Lung (tissue), 11 donors: ENCODE measurements at regions not wholly inside any gene's neighbourhood (a gene's known extent, or its start where the extent isn't known, plus 50 kb on each side); places are given as distances from the start of the nearest gene placed in this dataset.

Experiments
- ATAC-seq: fragments of 200-7000 bp; cut with Tn5 transposase; one replicate; pipeline ENCODE4 v1.9.1; 2020; ENCODE audit warnings: moderate number of reproducible peaks; ENCODE audit not compliant: insufficient read depth, low FRiP score
- DNase-seq, 3 donors: peaks; one replicate each; pipeline ENCODE4 v3.0.0-alpha.2; 2013 to 2017
- H3K27ac ChIP-seq, 2 donors: one replicate each; pipeline ENCODE4 v1.5.1; 2013; ENCODE audit warnings: mild to moderate bottlenecking in 2 of 2, moderate library complexity in 2 of 2, control low read depth in 1 of 2, inconsistent platforms in 1 of 2, low read depth in 1 of 2, low read length in 1 of 2
- H3K27me3 ChIP-seq, 3 donors: one replicate each; pipeline ENCODE4 v1.5.1; 2013; ENCODE audit warnings: low read length in 2 of 3; ENCODE audit not compliant: control insufficient read depth in 3 of 3, insufficient read depth in 3 of 3
- H3K36me3 ChIP-seq, 4 donors: one replicate each; pipeline ENCODE4 v1.5.1; 2013; ENCODE audit warnings: low read length in 4 of 4, mild to moderate bottlenecking in 1 of 4, moderate library complexity in 1 of 4; ENCODE audit not compliant: control insufficient read depth in 4 of 4, insufficient read depth in 4 of 4
- H3K4me1 ChIP-seq, 5 donors: one replicate each; pipeline ENCODE4 v1.5.1; 2013; ENCODE audit warnings: low read length in 5 of 5, mild to moderate bottlenecking in 2 of 5, moderate library complexity in 1 of 5; ENCODE audit not compliant: control insufficient read depth in 5 of 5, insufficient read depth in 5 of 5
- H3K4me3 ChIP-seq: one replicate; pipeline ENCODE4 v1.5.1; 2013; ENCODE audit warnings: mild to moderate bottlenecking, control low read depth, moderate library complexity
- H3K9ac ChIP-seq, 2 donors: one replicate each; pipeline ENCODE4 v1.5.1; 2013; ENCODE audit warnings: low read length in 2 of 2, control low read depth in 1 of 2; ENCODE audit not compliant: insufficient read depth in 1 of 2
- H3K9me3 ChIP-seq, 4 donors: one replicate each; pipeline ENCODE4 v1.5.1; 2013; ENCODE audit warnings: low read length in 3 of 4, mild to moderate bottlenecking in 1 of 4, moderate library complexity in 1 of 4; ENCODE audit not compliant: control insufficient read depth in 4 of 4, insufficient read depth in 3 of 4
- WGBS, 2 donors: extraction: QIAGEN DNeasy Blood & Tissue Kit; methylation state at CpG; one replicate each; pipeline ENCODE4 v1.1.7; 2013; 5-methylcytosine and 5-hydroxymethylcytosine counted together
- TF ChIP-seq, protein P1 (sequence below): IDR thresholded peaks from 2 replicates; pipeline ENCODE4 v1.5.1; 2012; ENCODE audit warnings: mild to moderate bottlenecking; ENCODE audit errors: control extremely low read depth, extremely low read depth
- donor health status: control.
- donor health status: control.
- donor health status: Bipolar disorder and iron deficiency.
- donor health status: healthy.
- donor health status: DM: yes; HTN: yes; CAD: no.

DNA sequence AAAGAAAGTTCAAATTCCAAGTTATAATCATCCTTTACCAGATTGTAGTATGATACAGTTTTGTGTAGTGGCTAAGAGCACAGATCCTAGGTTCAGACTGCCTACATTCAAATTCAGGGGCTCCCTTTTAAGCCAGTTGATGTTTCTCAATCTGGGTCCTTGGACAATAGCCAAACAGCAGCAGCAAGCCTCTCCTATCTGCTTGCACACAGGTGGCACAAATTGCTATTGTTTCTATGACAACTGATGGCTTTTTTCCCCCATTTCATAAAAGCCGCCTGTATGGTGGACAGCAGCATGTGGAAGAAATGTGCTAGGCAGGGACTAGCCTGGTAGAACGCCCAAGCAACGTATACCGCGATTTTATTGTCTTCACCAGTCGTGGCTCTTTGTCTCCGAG, 76.5 kb downstream of the S1PR1 start:
- DNase-seq = no peak
- H3K27me3 ChIP-seq = no peaks in the 10 kb centered on the region
- WGBS, 2 donors = 95 to 96% methylated on average over 7 of the region's 7 CpGs
- ATAC-seq = no peak
- no peak overlapping the region for H3K27ac ChIP-seq
- H3K4me3 ChIP-seq = no peak overlapping the region
- H3K9me3 ChIP-seq = no peaks in the 10 kb centered on the region
- TF ChIP-seq, protein P1, sequence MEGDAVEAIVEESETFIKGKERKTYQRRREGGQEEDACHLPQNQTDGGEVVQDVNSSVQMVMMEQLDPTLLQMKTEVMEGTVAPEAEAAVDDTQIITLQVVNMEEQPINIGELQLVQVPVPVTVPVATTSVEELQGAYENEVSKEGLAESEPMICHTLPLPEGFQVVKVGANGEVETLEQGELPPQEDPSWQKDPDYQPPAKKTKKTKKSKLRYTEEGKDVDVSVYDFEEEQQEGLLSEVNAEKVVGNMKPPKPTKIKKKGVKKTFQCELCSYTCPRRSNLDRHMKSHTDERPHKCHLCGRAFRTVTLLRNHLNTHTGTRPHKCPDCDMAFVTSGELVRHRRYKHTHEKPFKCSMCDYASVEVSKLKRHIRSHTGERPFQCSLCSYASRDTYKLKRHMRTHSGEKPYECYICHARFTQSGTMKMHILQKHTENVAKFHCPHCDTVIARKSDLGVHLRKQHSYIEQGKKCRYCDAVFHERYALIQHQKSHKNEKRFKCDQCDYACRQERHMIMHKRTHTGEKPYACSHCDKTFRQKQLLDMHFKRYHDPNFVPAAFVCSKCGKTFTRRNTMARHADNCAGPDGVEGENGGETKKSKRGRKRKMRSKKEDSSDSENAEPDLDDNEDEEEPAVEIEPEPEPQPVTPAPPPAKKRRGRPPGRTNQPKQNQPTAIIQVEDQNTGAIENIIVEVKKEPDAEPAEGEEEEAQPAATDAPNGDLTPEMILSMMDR = no peak
- H3K4me1 ChIP-seq = peaks cover 0 to 19% (median 5%) of the 10 kb centered on the region in 5 donors
- no peak overlapping the region for H3K9ac ChIP-seq
- H3K36me3 ChIP-seq = no peaks in the 10 kb centered on the region

DNA sequence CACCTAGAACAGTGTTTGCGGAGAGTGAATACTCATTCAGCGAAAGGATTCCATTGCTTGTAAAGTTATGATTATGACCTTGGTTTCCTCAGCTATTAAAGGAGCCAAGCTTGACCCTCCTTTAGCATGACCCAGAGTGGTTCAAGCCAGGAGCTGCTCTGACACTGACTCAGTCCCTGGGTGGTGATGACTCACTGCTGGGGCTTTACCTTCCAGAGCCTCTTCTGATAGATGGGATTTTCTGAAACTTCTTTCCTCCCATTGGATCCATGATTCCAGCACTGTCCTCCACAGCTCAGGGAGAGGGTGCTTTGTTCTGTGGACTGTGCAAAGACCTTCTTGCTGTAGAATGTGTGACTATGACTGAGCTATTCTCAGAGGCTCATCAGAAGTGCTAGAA, 77.4 kb downstream of the S1PR1 start:
- DNase-seq (no peak), ATAC-seq (no peak)
- no peaks in the 10 kb centered on the region for H3K9me3 ChIP-seq
- H3K4me3 ChIP-seq = no peak overlapping the region
- no peak overlapping the region for H3K27ac ChIP-seq
- 92 to 96% methylated on average over 2 of the region's 2 CpGs for WGBS, 2 donors
- peaks cover 0 to 19% (median 5%) of the 10 kb centered on the region in 5 donors for H3K4me1 ChIP-seq
- TF ChIP-seq, protein P1 = no peak
- no peak overlapping the region for H3K9ac ChIP-seq
- no peaks in the 10 kb centered on the region for H3K27me3 ChIP-seq
- H3K36me3 ChIP-seq = no peaks in the 10 kb centered on the region

DNA sequence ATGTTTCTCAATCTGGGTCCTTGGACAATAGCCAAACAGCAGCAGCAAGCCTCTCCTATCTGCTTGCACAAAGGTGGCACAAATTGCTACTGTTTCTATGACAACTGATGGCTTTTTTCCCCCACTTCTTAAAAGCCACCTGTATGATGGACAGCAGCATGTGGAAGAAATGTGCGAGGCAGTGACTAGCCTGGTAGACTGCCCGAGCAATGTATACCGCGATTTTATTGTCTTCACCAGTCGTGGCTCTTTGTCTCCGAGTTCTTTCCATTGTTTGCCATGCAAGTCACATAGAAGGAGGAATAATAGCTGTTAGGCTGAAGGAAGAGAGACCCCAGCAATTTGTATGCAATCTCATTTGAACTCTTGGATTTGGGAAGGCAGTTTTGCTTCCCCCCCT, 79.4 kb downstream of the S1PR1 start:
- Histone ChIP-seq H3K9me3 (no peaks in the 10 kb centered on the region), H3K4me1 (no peaks in the 10 kb centered on the region), H3K4me3 (no peak overlapping the region), H3K36me3 (no peaks in the 10 kb centered on the region), H3K27me3 (no peaks in the 10 kb centered on the region), H3K9ac (no peak overlapping the region), H3K27ac (no peak overlapping the region)
- ATAC-seq = no peak
- TF ChIP-seq, protein P1 = no peak
- DNase-seq = peak; percentile 10 to 52 (median 21)
- 76 to 87% methylated on average over 6 of the region's 6 CpGs for WGBS, 2 donors

DNA sequence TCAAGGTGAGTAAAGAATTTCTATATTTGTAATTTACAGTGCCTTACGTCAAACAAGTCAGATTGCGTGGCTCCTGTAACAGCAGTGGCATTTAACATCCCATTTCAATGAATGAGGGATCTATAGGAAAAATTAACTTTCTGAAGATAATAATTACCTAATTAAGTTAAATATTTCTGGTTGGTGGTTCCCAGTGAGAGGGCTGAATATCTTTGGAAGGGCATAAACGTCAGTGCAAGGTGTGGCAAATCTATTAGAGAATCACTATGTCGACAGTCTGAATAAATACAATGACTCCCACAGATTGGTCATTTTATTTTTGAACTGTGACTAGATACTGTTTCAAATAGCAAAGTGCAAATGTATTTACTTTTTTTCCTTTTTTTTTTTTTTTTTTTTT, 80.0 kb downstream of the S1PR1 start:
- H3K27ac ChIP-seq = no peak overlapping the region
- H3K9ac ChIP-seq = no peak overlapping the region
- TF ChIP-seq, protein P1 = no peak
- no peaks in the 10 kb centered on the region for H3K27me3 ChIP-seq
- no peaks in the 10 kb centered on the region for H3K4me1 ChIP-seq
- no peaks in the 10 kb centered on the region for H3K36me3 ChIP-seq
- WGBS, 2 donors = 84 to 91% methylated on average over 4 of the region's 4 CpGs
- H3K4me3 ChIP-seq = no peak overlapping the region
- H3K9me3 ChIP-seq = no peaks in the 10 kb centered on the region
- ATAC-seq (no peak), DNase-seq (no peak)
